ENCODE measurements at regions not wholly inside any gene's neighbourhood (a gene's known extent, or its start where the extent isn't known, plus 50 kb on each side); places are given as distances from the start of the nearest gene placed in this dataset.

GRCh38 chr6:95521181-95521580 lies 56.2 kb upstream of the MANEA start:
- no peak for TF ChIP-seq CTCF (IDR thresholded peaks at IDR 0.05; ENCODE audit: low read length)
- TF ChIP-seq EZH2 (IDR thresholded peaks at IDR 0.05; ENCODE audit: borderline replicate concordance, low read length) = no peak
